CD4-positive, CD25-positive, alpha-beta regulatory T cell (primary cell): ENCODE measurements at regions not wholly inside any gene's neighbourhood (a gene's known extent, or its start where the extent isn't known, plus 50 kb on each side); places are given as distances from the start of the nearest gene placed in this dataset.
A peak's percentile ranks its signal among the peaks of the same experiment; 100 is the strongest.

ENCODE experiments used
- ATAC-seq, 2 donors: fragments of 150-1000 bp; cut with Tn5 transposase; one replicate each; pipeline ENCODE4 v1.10.0; 2021; ENCODE audit warnings: low read depth in 2 of 2, moderate number of reproducible peaks in 2 of 2, moderate library complexity in 1 of 2
- DNase-seq, 3 donors: peaks; one replicate each; pipeline versions ENCODE4 v3.0.0 to v3.0.0-alpha.2; 2012 to 2022; ENCODE audit warnings: mixed read lengths in 1 of 3
- H3K27ac ChIP-seq: one replicate; pipeline ENCODE4 v1.7.0; 2013; ENCODE audit warnings: mild to moderate bottlenecking, low read length; ENCODE audit not compliant: insufficient read depth, poor library complexity, severe bottlenecking
- H3K27me3 ChIP-seq: one replicate; pipeline ENCODE4 v1.7.0; 2013; ENCODE audit warnings: low read length; ENCODE audit not compliant: control insufficient read depth, insufficient read depth
- H3K36me3 ChIP-seq: one replicate; pipeline ENCODE4 v1.7.0; 2013; ENCODE audit warnings: mild to moderate bottlenecking, low read length, moderate library complexity; ENCODE audit not compliant: control insufficient read depth, insufficient read depth
- H3K4me1 ChIP-seq: 2 replicates; pipeline ENCODE4 v1.7.0; 2013; ENCODE audit warnings: mild to moderate bottlenecking, low read length; ENCODE audit not compliant: insufficient read depth, control insufficient read depth, poor library complexity, severe bottlenecking
- H3K4me3 ChIP-seq: one replicate; pipeline ENCODE4 v1.7.0; 2013; ENCODE audit warnings: low read depth, mild to moderate bottlenecking, low read length, moderate library complexity
- H3K9me3 ChIP-seq, 2 experiments: 1 replicate in 1 of 2; 2 replicates in 1 of 2; pipeline ENCODE4 v1.7.0; 2013; ENCODE audit warnings: low read length in 2 of 2, mild to moderate bottlenecking in 1 of 2, moderate library complexity in 1 of 2; ENCODE audit not compliant: control insufficient read depth in 2 of 2
- H3K27ac Mint-ChIP-seq, 3 donors: one replicate each; pipeline ENCODE4 v1.8.0; 2020 to 2022; ENCODE audit warnings: mild to moderate bottlenecking in 3 of 3, mixed read lengths in 3 of 3, moderate library complexity in 2 of 3
- H3K27me3 Mint-ChIP-seq: one replicate; pipeline ENCODE4 v1.8.0; 2022; ENCODE audit warnings: mild to moderate bottlenecking, mixed read lengths
- H3K36me3 Mint-ChIP-seq: one replicate; pipeline ENCODE4 v1.8.0; 2020; ENCODE audit warnings: mixed read lengths
- H3K4me1 Mint-ChIP-seq, 4 donors: one replicate each; pipeline ENCODE4 v1.8.0; 2020 to 2022; ENCODE audit warnings: mixed read lengths in 4 of 4, mild to moderate bottlenecking in 1 of 4
- H3K4me3 Mint-ChIP-seq, 4 donors: one replicate each; pipeline ENCODE4 v1.8.0; 2020 to 2022; ENCODE audit warnings: mild to moderate bottlenecking in 4 of 4, mixed read lengths in 4 of 4, moderate library complexity in 3 of 4
- H3K9me3 Mint-ChIP-seq, 7 donors: one replicate each; pipeline ENCODE4 v1.8.0; 2020 to 2022; ENCODE audit warnings: mixed read lengths in 7 of 7, mild to moderate bottlenecking in 3 of 7, moderate library complexity in 2 of 7

GRCh38 chr14:22036541-22037239 is 363.1 kb upstream of the OR4E1 start:
- peaks cover 0 to 2% (median 0%) of the 10 kb centered on the region in 7 donors for H3K9me3 Mint-ChIP-seq
- no peak overlapping the region for H3K4me3 Mint-ChIP-seq
- no peak for ATAC-seq
- H3K27me3 Mint-ChIP-seq, result peaks cover 14% of the 10 kb centered on the region
- DNase-seq, result no peak
- H3K27ac ChIP-seq, result no peak overlapping the region
- no peak overlapping the region for H3K27ac Mint-ChIP-seq
- H3K9me3 ChIP-seq, result no peaks in the 10 kb centered on the region
- no peaks in the 10 kb centered on the region for H3K4me1 ChIP-seq
- no peaks in the 10 kb centered on the region for H3K36me3 ChIP-seq
- H3K4me1 Mint-ChIP-seq, result peaks cover 0 to 7% (median 1%) of the 10 kb centered on the region in 4 donors
- no peaks in the 10 kb centered on the region for H3K27me3 ChIP-seq
- H3K4me3 ChIP-seq, result no peak overlapping the region
- H3K36me3 Mint-ChIP-seq, result no peaks in the 10 kb centered on the region

- Mint-ChIP-seq H3K36me3 (no peaks in the 10 kb centered on the region), H3K27ac (peak overlapping the region in 1 of 3 donors; percentile 48), H3K9me3 (no peaks in the 10 kb centered on the region), H3K27me3 (peaks cover 34% of the 10 kb centered on the region), H3K4me1 (peaks cover 0 to 5% (median 0%) of the 10 kb centered on the region in 4 donors), H3K4me3 (no peak overlapping the region)
- no peaks in the 10 kb centered on the region for H3K27me3 ChIP-seq
- H3K36me3 ChIP-seq, result no peaks in the 10 kb centered on the region
- no peaks in the 10 kb centered on the region for H3K4me1 ChIP-seq
- no peak overlapping the region for H3K27ac ChIP-seq
- peak in 1 of 3 donors; percentile 33 for DNase-seq
- ATAC-seq, result peak in 1 of 2 donors; percentile 63
- H3K4me3 ChIP-seq, result no peak overlapping the region
- no peaks in the 10 kb centered on the region for H3K9me3 ChIP-seq
Measured at GRCh38 chr14:22026527-22026926, 352.9 kb upstream of the OR4E1 start.

- no peak for ATAC-seq
- Mint-ChIP-seq H3K36me3 (no peaks in the 10 kb centered on the region), H3K27ac (no peak overlapping the region), H3K9me3 (no peaks in the 10 kb centered on the region), H3K4me3 (no peak overlapping the region), H3K4me1 (peaks cover 0 to 5% (median 0%) of the 10 kb centered on the region in 4 donors), H3K27me3 (peaks cover 34% of the 10 kb centered on the region)
- no peak overlapping the region for H3K27ac ChIP-seq
- no peak overlapping the region for H3K4me3 ChIP-seq
- H3K9me3 ChIP-seq, result no peaks in the 10 kb centered on the region
- H3K36me3 ChIP-seq, result no peaks in the 10 kb centered on the region
- no peak for DNase-seq
- H3K4me1 ChIP-seq, result no peaks in the 10 kb centered on the region
- no peaks in the 10 kb centered on the region for H3K27me3 ChIP-seq
Measured at GRCh38 chr14:22025879-22026278, 352.3 kb upstream of the OR4E1 start.

- DNase-seq (no peak), ATAC-seq (no peak)
- H3K36me3 Mint-ChIP-seq, result no peaks in the 10 kb centered on the region
- H3K4me3 ChIP-seq, result no peak overlapping the region
- no peaks in the 10 kb centered on the region for H3K27me3 ChIP-seq
- no peak overlapping the region for H3K27ac ChIP-seq
- no peaks in the 10 kb centered on the region for H3K9me3 Mint-ChIP-seq
- no peak overlapping the region for H3K27ac Mint-ChIP-seq
- H3K4me1 Mint-ChIP-seq, result peaks cover 0 to 5% (median 0%) of the 10 kb centered on the region in 4 donors
- H3K4me1 ChIP-seq, result no peaks in the 10 kb centered on the region
- H3K4me3 Mint-ChIP-seq, result no peak overlapping the region
- no peaks in the 10 kb centered on the region for H3K9me3 ChIP-seq
- no peaks in the 10 kb centered on the region for H3K36me3 ChIP-seq
- peaks cover 26% of the 10 kb centered on the region for H3K27me3 Mint-ChIP-seq
Measured at GRCh38 chr14:22024137-22024536, 350.5 kb upstream of the OR4E1 start.

- ATAC-seq (no peak), DNase-seq (no peak)
- H3K4me3 Mint-ChIP-seq, result no peak overlapping the region
- no peak overlapping the region for H3K27ac Mint-ChIP-seq
- no peaks in the 10 kb centered on the region for H3K36me3 Mint-ChIP-seq
- Histone ChIP-seq H3K4me1 (no peaks in the 10 kb centered on the region), H3K9me3 (no peaks in the 10 kb centered on the region), H3K27ac (no peak overlapping the region), H3K4me3 (no peak overlapping the region), H3K36me3 (no peaks in the 10 kb centered on the region), H3K27me3 (no peaks in the 10 kb centered on the region)
- no peaks in the 10 kb centered on the region for H3K9me3 Mint-ChIP-seq
- no peaks in the 10 kb centered on the region for H3K4me1 Mint-ChIP-seq
- H3K27me3 Mint-ChIP-seq, result peaks cover 15% of the 10 kb centered on the region
Measured at GRCh38 chr14:22018890-22019289, 345.3 kb upstream of the OR4E1 start.

- no peak overlapping the region for H3K4me3 Mint-ChIP-seq
- DNase-seq, result no peak
- H3K27ac Mint-ChIP-seq, result no peak overlapping the region
- Histone ChIP-seq H3K27ac (no peak overlapping the region), H3K9me3 (no peaks in the 10 kb centered on the region), H3K4me3 (no peak overlapping the region), H3K4me1 (peaks cover 3% of the 10 kb centered on the region), H3K27me3 (no peaks in the 10 kb centered on the region), H3K36me3 (no peaks in the 10 kb centered on the region)
- peaks cover 0 to 8% (median 1%) of the 10 kb centered on the region in 4 donors for H3K4me1 Mint-ChIP-seq
- H3K27me3 Mint-ChIP-seq, result no peaks in the 10 kb centered on the region
- no peak for ATAC-seq
- no peaks in the 10 kb centered on the region for H3K36me3 Mint-ChIP-seq
- peaks cover 0 to 4% (median 0%) of the 10 kb centered on the region in 7 donors for H3K9me3 Mint-ChIP-seq
Measured at GRCh38 chr14:22012452-22012851, 338.8 kb upstream of the OR4E1 start.

- ATAC-seq, result no peak
- no peaks in the 10 kb centered on the region for H3K27me3 Mint-ChIP-seq
- no peak overlapping the region for H3K4me3 Mint-ChIP-seq
- no peak for DNase-seq
- H3K9me3 Mint-ChIP-seq, result peaks cover 0 to 4% (median 0%) of the 10 kb centered on the region in 7 donors
- H3K36me3 ChIP-seq, result no peaks in the 10 kb centered on the region
- no peak overlapping the region for H3K27ac Mint-ChIP-seq
- H3K4me1 ChIP-seq, result peaks cover 3% of the 10 kb centered on the region
- no peaks in the 10 kb centered on the region for H3K9me3 ChIP-seq
- no peak overlapping the region for H3K4me3 ChIP-seq
- no peaks in the 10 kb centered on the region for H3K36me3 Mint-ChIP-seq
- no peaks in the 10 kb centered on the region for H3K27me3 ChIP-seq
- peaks cover 5 to 20% (median 7%) of the 10 kb centered on the region in 4 donors for H3K4me1 Mint-ChIP-seq
- no peak overlapping the region for H3K27ac ChIP-seq
Measured at GRCh38 chr14:22011253-22011642, 337.6 kb upstream of the OR4E1 start.
